ENCODE measurements at regions not wholly inside any gene's neighbourhood (a gene's known extent, or its start where the extent isn't known, plus 50 kb on each side); places are given as distances from the start of the nearest gene placed in this dataset.

GRCh38 chr13:33764716-33765115, 53.2 kb upstream of the RFC3 start:
- no peaks in the 10 kb centered on the region for H3K27me3 ChIP-seq (ENCODE audit: control insufficient read depth, insufficient read depth, low read length)
- no peak overlapping the region for H3K4me2 ChIP-seq (ENCODE audit: low read length)
- H3K4me3 ChIP-seq (ENCODE audit: low read depth, low read length), result no peak overlapping the region
- no peaks in the 10 kb centered on the region for H3K36me3 ChIP-seq (ENCODE audit: control insufficient read depth, insufficient read depth, low read length)
- no peaks in the 10 kb centered on the region for H3K79me2 ChIP-seq
- TF ChIP-seq, protein P1, sequence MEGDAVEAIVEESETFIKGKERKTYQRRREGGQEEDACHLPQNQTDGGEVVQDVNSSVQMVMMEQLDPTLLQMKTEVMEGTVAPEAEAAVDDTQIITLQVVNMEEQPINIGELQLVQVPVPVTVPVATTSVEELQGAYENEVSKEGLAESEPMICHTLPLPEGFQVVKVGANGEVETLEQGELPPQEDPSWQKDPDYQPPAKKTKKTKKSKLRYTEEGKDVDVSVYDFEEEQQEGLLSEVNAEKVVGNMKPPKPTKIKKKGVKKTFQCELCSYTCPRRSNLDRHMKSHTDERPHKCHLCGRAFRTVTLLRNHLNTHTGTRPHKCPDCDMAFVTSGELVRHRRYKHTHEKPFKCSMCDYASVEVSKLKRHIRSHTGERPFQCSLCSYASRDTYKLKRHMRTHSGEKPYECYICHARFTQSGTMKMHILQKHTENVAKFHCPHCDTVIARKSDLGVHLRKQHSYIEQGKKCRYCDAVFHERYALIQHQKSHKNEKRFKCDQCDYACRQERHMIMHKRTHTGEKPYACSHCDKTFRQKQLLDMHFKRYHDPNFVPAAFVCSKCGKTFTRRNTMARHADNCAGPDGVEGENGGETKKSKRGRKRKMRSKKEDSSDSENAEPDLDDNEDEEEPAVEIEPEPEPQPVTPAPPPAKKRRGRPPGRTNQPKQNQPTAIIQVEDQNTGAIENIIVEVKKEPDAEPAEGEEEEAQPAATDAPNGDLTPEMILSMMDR (IDR thresholded peaks at IDR 0.05), result no peak
- no peak overlapping the region for H2AFZ ChIP-seq
- H3K4me1 ChIP-seq, result no peaks in the 10 kb centered on the region
- H3K9ac ChIP-seq, result no peak overlapping the region
- H3K9me3 ChIP-seq (ENCODE audit: control insufficient read depth, low read length), result no peaks in the 10 kb centered on the region
- no peak overlapping the region for H3K27ac ChIP-seq

DNA sequence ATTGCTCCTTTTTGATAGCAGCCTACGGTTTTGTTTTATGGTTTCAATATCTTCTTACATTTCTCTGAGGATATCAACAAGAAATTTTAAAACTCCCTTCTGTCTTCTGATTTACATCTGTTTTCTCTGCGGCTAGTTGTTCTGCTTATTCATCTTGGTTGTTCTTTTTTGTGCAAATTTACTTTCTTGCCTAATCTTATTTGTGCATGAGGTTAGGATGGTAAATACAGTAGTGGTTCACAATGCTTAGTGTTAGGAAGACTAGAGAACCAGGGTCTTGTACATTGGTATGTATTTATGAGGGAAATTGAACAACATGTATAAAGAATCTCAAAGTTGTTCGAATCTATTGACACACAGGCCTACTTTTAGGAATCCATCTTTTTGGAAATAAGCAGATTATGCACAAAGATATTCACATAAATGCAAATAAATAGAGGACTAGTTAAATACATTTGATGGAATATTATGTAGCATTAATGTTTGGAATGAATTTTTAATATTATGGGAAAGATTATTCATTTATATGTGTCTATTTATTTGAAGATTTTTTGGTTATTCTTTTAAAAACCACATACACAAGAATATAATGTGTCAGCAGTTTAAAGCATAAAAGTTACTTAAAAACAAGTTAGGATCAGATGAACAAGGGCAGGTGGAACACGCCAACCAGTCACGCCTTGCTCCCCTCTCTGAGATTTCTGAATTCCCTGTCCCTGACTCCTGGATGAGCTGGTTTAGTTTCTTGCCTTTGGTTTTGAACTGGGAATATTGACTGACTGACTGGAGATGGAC, 51.4 kb upstream of the RFC3 start:
- Histone ChIP-seq H3K9me3 (ENCODE audit: control insufficient read depth, low read length) (no peaks in the 10 kb centered on the region), H3K4me1 (no peaks in the 10 kb centered on the region), H2AFZ (no peak overlapping the region), H3K36me3 (ENCODE audit: control insufficient read depth, insufficient read depth, low read length) (no peaks in the 10 kb centered on the region), H3K4me3 (ENCODE audit: low read depth, low read length) (no peak overlapping the region), H3K27me3 (ENCODE audit: control insufficient read depth, insufficient read depth, low read length) (no peaks in the 10 kb centered on the region), H3K9ac (no peak overlapping the region), H3K79me2 (no peaks in the 10 kb centered on the region), H3K4me2 (ENCODE audit: low read length) (no peak overlapping the region), H3K27ac (no peak overlapping the region)
- TF ChIP-seq, protein P1 (IDR thresholded peaks at IDR 0.05), result no peak

DNA sequence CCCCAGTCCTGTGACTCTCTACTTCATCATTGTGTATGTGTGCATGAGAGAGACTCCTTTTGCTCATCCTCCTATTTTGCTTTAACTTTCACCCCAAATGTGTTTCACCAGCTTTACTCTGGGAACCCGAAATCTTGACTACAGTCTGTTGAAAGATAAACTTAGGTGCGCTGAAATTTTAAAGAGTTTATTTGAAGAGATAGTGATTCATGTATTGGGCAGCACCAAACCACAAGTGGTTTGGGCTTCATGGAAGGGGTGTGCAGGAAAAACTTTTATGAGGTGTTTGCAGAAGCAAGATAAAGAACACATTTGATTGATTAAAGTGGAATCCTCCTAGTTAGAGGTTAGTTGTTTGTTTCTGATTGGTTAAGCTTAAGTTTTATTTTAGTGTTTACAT, 50.8 kb upstream of the RFC3 start:
- TF ChIP-seq, protein P1 (IDR thresholded peaks at IDR 0.05), result no peak
- Histone ChIP-seq H3K36me3 (ENCODE audit: control insufficient read depth, insufficient read depth, low read length) (no peaks in the 10 kb centered on the region), H3K4me3 (ENCODE audit: low read depth, low read length) (no peak overlapping the region), H3K27me3 (ENCODE audit: control insufficient read depth, insufficient read depth, low read length) (no peaks in the 10 kb centered on the region), H3K4me1 (no peaks in the 10 kb centered on the region), H2AFZ (no peak overlapping the region), H3K79me2 (no peaks in the 10 kb centered on the region), H3K27ac (no peak overlapping the region), H3K4me2 (ENCODE audit: low read length) (no peak overlapping the region), H3K9me3 (ENCODE audit: control insufficient read depth, low read length) (no peaks in the 10 kb centered on the region), H3K9ac (no peak overlapping the region)

Data from parathyroid adenoma (tissue), 2 donors.